Cardiac muscle cell (in vitro differentiated cells and primary cell): ENCODE measurements at regions not wholly inside any gene's neighbourhood (a gene's known extent, or its start where the extent isn't known, plus 50 kb on each side); places are given as distances from the start of the nearest gene placed in this dataset.
"Not testable (repeated sequence)": the region's sequence is repeated elsewhere in the genome, so short reads cannot be mapped to it uniquely, and the experiment has no call there.

Source experiments
- DNase-seq, 2 donors: peaks; one replicate each; pipeline versions ENCODE4 v3.0.0 to v3.0.0-alpha.2; 2010 to 2017; ENCODE audit warnings: low read depth in 1 of 2, low spot score in 1 of 2
- H3K27ac ChIP-seq: fragments of 200-600 bp; sonication (generic); 2 replicates; pipeline ENCODE4 v1.5.1; 2016
- H3K27me3 ChIP-seq: fragments of 200-600 bp; sonication (generic); 2 replicates; pipeline ENCODE4 v1.6.0; 2016; ENCODE audit warnings: control low read depth
- H3K36me3 ChIP-seq: fragments of 200-600 bp; sonication (generic); 2 replicates; pipeline ENCODE4 v1.5.1; 2016; ENCODE audit warnings: control low read depth
- H3K4me1 ChIP-seq: fragments of 200-600 bp; sonication (generic); 2 replicates; pipeline ENCODE4 v1.8.1; 2017; ENCODE audit warnings: low read depth, mild to moderate bottlenecking, mixed run types
- H3K4me3 ChIP-seq: fragments of 200-600 bp; sonication (generic); 2 replicates; pipeline ENCODE4 v1.5.1; 2016; ENCODE audit warnings: mild to moderate bottlenecking
- H3K9me3 ChIP-seq: fragments of 200-600 bp; sonication (generic); 2 replicates; pipeline ENCODE4 v1.5.1; 2017; ENCODE audit warnings: low read depth, mild to moderate bottlenecking, control low read depth
- CTCF ChIP-seq: IDR thresholded peaks from 2 replicates; pipeline ENCODE4 v1.5.1; 2012; ENCODE audit warnings: low read depth, mild to moderate bottlenecking, low read length

- TF ChIP-seq CTCF = no peak
- Histone ChIP-seq H3K27me3 (no peaks in the 10 kb centered on the region), H3K4me1 (no peaks in the 10 kb centered on the region), H3K36me3 (no peaks in the 10 kb centered on the region), H3K27ac (no peak overlapping the region), H3K9me3 (no peaks in the 10 kb centered on the region), H3K4me3 (no peak overlapping the region)
- no peak for DNase-seq
Measured at GRCh38 chrX:128961290-128961689, 562.0 kb downstream of the SMARCA1 start.

- H3K36me3 ChIP-seq, H3K4me1 ChIP-seq, H3K9me3 ChIP-seq, H3K4me3 ChIP-seq, H3K27ac ChIP-seq, DNase-seq, H3K27me3 ChIP-seq: not testable (repeated sequence)
Measured at GRCh38 chrX:128954697-128955096, 568.6 kb downstream of the SMARCA1 start.

- Histone ChIP-seq H3K27ac (no peak overlapping the region), H3K9me3 (no peaks in the 10 kb centered on the region), H3K4me3 (no peak overlapping the region), H3K27me3 (no peaks in the 10 kb centered on the region), H3K4me1 (no peaks in the 10 kb centered on the region), H3K36me3 (no peaks in the 10 kb centered on the region)
- no peak for DNase-seq
- TF ChIP-seq CTCF = no peak
Measured at GRCh38 chrX:128931071-128931470, 592.2 kb downstream of the SMARCA1 start.

- Histone ChIP-seq H3K27me3 (no peaks in the 10 kb centered on the region), H3K4me1 (no peaks in the 10 kb centered on the region), H3K36me3 (no peaks in the 10 kb centered on the region), H3K9me3 (no peaks in the 10 kb centered on the region), H3K4me3 (no peak overlapping the region), H3K27ac (no peak overlapping the region)
- no peak for DNase-seq
- no peak for TF ChIP-seq CTCF
Measured at GRCh38 chrX:128929271-128930057, 593.8 kb downstream of the SMARCA1 start.

GRCh38 chrX:128928636-128929035 is 594.7 kb downstream of the SMARCA1 start:
- Histone ChIP-seq H3K4me1 (no peaks in the 10 kb centered on the region), H3K27ac (no peak overlapping the region), H3K36me3 (no peaks in the 10 kb centered on the region), H3K4me3 (no peak overlapping the region), H3K27me3 (no peaks in the 10 kb centered on the region), H3K9me3 (no peaks in the 10 kb centered on the region)
- TF ChIP-seq CTCF = no peak
- DNase-seq = no peak

- Histone ChIP-seq H3K36me3 (no peaks in the 10 kb centered on the region), H3K27ac (no peak overlapping the region), H3K4me1 (no peaks in the 10 kb centered on the region), H3K9me3 (no peaks in the 10 kb centered on the region), H3K27me3 (no peaks in the 10 kb centered on the region), H3K4me3 (no peak overlapping the region)
- no peak for DNase-seq
- no peak for TF ChIP-seq CTCF
Measured at GRCh38 chrX:128927363-128927762, 595.9 kb downstream of the SMARCA1 start.
